WTC11 (cell line): ENCODE measurements at regions not wholly inside any gene's neighbourhood (a gene's known extent, or its start where the extent isn't known, plus 50 kb on each side); places are given as distances from the start of the nearest gene placed in this dataset.

ENCODE experiments used
- FOXK1 ChIP-seq: sonication (generic); formaldehyde crosslinking; IDR thresholded peaks from 2 replicates; pipeline ENCODE4 v1.8.0; 2022; ENCODE audit warnings: mild to moderate bottlenecking, moderate library complexity, missing genetic modification reagents
- ZNF423 ChIP-seq: fragments of 250-450 bp; sonication (Bioruptor Pico); IDR thresholded peaks from 2 replicates; pipeline ENCODE4 v2.1.2; 2022; ENCODE audit warnings: mild to moderate bottlenecking, moderate library complexity
- TF ChIP-seq, protein P1 (sequence below): sonication (generic); formaldehyde crosslinking; IDR thresholded peaks from 2 replicates; pipeline ENCODE4 v1.8.0; 2022; ENCODE audit warnings: mild to moderate bottlenecking, missing genetic modification reagents

DNA sequence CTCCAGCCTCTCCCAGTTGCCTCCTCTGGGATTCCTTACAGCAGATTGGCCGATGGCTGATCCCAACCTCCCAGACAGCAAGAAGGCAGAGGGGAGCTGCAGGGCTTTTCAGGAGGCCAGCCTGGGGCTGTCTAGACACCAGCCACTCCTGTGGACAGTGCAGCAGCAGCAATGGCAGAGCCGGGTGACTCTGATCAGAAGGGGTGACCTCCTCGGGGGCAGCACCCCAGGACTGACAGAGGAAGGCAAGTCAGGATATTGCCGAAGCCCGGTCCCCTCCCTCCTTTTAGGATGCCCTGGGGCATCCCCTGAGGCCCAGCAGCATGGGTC, 84.5 kb downstream of the INHBB start:
- TF ChIP-seq FOXK1 (CRISPR knock-in tag), result no peak
- no peak for TF ChIP-seq ZNF423 (CRISPR knock-in tag)
- TF ChIP-seq, protein P1, sequence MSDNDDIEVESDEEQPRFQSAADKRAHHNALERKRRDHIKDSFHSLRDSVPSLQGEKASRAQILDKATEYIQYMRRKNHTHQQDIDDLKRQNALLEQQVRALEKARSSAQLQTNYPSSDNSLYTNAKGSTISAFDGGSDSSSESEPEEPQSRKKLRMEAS (CRISPR knock-in tag), result no peak
